ENCODE measurements at regions not wholly inside any gene's neighbourhood (a gene's known extent, or its start where the extent isn't known, plus 50 kb on each side); places are given as distances from the start of the nearest gene placed in this dataset.
A peak's percentile ranks its signal among the peaks of the same experiment; 100 is the strongest.

DNA sequence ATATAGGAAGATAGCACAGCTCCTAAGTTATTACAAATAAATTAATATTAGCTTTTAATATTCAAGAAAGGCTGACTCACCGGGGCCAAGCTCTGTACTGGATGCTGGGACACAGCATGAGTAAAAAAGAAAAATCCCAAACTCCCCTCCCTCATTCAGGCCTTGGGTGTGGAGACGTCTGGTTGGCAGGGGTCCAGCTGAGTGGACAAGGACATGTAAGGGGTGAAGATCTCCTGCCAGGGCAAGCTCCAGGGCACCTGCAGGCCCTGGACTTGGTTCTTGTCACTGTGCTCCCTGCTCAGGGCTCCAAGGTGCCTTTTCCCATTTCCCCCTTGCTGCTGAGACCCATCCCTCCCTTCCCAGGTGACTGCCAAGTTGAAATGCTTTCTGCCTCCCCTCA is 388.5 kb downstream of the ENC1 start:
- Histone ChIP-seq H3K27ac (no peak overlapping the region), H3K27me3 (no peaks in the 10 kb centered on the region), H3K9ac (no peak overlapping the region), H3K4me1 (peaks cover 7% of the 10 kb centered on the region), H4K20me1 (ENCODE audit: low read depth) (no peaks in the 10 kb centered on the region), H3K79me2 (ENCODE audit: low read depth) (no peaks in the 10 kb centered on the region), H3K36me3 (no peaks in the 10 kb centered on the region), H2AFZ (replicated peaks) (no peak overlapping the region), H3K4me3 (no peak overlapping the region), H3F3A (ENCODE audit: low read depth) (no peaks in the 10 kb centered on the region), H3K4me2 (no peak overlapping the region), H3K9me3 (ENCODE audit: low read depth) (no peaks in the 10 kb centered on the region)
- Mint-ChIP-seq H3K4me3 (no peak overlapping the region), H3K9me3 (no peaks in the 10 kb centered on the region), H3K36me3 (no peaks in the 10 kb centered on the region), H3K27me3 (ENCODE audit: insufficient read depth, low read depth) (peaks cover 13% of the 10 kb centered on the region), H3K27ac (peak overlapping the region; percentile 50), H3K4me1 (peaks cover 36% of the 10 kb centered on the region)
- no peak for DNase-seq (ENCODE audit: low spot score)
- TF ChIP-seq EZH2phosphoT487 (IDR thresholded peaks at IDR 0.05) (no peak), EZH2 (IDR thresholded peaks at IDR 0.05) (no peak)
- TF ChIP-seq, protein P1, sequence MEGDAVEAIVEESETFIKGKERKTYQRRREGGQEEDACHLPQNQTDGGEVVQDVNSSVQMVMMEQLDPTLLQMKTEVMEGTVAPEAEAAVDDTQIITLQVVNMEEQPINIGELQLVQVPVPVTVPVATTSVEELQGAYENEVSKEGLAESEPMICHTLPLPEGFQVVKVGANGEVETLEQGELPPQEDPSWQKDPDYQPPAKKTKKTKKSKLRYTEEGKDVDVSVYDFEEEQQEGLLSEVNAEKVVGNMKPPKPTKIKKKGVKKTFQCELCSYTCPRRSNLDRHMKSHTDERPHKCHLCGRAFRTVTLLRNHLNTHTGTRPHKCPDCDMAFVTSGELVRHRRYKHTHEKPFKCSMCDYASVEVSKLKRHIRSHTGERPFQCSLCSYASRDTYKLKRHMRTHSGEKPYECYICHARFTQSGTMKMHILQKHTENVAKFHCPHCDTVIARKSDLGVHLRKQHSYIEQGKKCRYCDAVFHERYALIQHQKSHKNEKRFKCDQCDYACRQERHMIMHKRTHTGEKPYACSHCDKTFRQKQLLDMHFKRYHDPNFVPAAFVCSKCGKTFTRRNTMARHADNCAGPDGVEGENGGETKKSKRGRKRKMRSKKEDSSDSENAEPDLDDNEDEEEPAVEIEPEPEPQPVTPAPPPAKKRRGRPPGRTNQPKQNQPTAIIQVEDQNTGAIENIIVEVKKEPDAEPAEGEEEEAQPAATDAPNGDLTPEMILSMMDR (IDR thresholded peaks at IDR 0.05) = no peak

DNA sequence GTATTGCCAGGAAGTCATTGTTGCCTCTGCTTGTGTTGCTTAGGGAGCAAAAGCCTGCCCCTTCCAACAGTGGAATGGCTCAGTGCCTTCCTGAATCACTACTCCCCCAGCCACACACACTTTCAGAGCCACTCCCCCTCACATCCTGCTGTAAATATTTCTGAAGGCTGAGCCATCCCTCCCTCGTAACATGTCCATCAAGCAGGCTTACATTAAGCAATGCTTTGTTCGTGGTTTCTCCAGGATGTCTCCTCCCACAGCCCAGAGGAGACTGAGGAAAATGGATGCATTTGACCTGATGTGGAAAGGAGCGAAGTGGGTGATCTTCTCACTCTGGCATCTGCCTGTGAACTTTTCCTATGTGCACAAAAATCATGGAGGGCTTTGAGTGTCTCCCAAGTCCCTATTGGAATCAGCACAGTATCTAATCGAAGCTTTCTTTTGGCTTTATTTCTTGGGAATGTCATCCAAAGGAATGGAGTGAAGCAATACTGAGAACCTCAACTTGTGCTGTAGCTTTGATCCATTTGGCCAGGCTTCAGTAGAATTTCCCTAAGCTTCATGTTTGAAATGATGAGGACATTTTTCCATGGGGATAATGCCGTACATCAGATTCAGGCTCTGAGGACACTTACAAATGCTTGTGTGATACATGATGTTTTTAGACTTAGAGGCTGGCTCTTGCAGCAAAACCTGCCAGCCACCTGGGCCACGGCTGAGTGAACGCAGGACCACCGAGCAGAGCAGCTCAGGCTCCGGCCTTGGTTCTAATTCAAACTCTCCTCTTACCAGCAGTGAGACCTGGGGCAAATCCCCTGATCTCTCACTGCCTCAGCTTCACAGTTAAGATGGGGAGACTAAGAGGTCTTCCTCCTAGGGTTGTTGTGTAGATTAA is 389.1 kb downstream of the ENC1 start:
- no peak overlapping the region for H3K9ac ChIP-seq
- H3K27ac Mint-ChIP-seq = no peak overlapping the region
- H3K4me1 ChIP-seq = peaks cover under 1% of the 10 kb centered on the region
- peak overlapping the region; percentile 36 for H2AFZ ChIP-seq (replicated peaks)
- no peak overlapping the region for H3K4me3 Mint-ChIP-seq
- peaks cover 29% of the 10 kb centered on the region for H3K4me1 Mint-ChIP-seq
- no peaks in the 10 kb centered on the region for H3K9me3 ChIP-seq (ENCODE audit: low read depth)
- no peaks in the 10 kb centered on the region for H3K36me3 ChIP-seq
- TF ChIP-seq, protein P1 (IDR thresholded peaks at IDR 0.05) = no peak
- TF ChIP-seq EZH2 (IDR thresholded peaks at IDR 0.05) = no peak
- no peak for TF ChIP-seq EZH2phosphoT487 (IDR thresholded peaks at IDR 0.05)
- H4K20me1 ChIP-seq (ENCODE audit: low read depth) = no peaks in the 10 kb centered on the region
- no peaks in the 10 kb centered on the region for H3K79me2 ChIP-seq (ENCODE audit: low read depth)
- H3F3A ChIP-seq (ENCODE audit: low read depth) = no peaks in the 10 kb centered on the region
- H3K9me3 Mint-ChIP-seq = no peaks in the 10 kb centered on the region
- no peak overlapping the region for H3K27ac ChIP-seq
- peaks cover 13% of the 10 kb centered on the region for H3K27me3 Mint-ChIP-seq (ENCODE audit: insufficient read depth, low read depth)
- no peaks in the 10 kb centered on the region for H3K36me3 Mint-ChIP-seq
- no peak overlapping the region for H3K4me2 ChIP-seq
- H3K4me3 ChIP-seq = no peak overlapping the region
- no peaks in the 10 kb centered on the region for H3K27me3 ChIP-seq
- DNase-seq (ENCODE audit: low spot score) = no peak

DNA sequence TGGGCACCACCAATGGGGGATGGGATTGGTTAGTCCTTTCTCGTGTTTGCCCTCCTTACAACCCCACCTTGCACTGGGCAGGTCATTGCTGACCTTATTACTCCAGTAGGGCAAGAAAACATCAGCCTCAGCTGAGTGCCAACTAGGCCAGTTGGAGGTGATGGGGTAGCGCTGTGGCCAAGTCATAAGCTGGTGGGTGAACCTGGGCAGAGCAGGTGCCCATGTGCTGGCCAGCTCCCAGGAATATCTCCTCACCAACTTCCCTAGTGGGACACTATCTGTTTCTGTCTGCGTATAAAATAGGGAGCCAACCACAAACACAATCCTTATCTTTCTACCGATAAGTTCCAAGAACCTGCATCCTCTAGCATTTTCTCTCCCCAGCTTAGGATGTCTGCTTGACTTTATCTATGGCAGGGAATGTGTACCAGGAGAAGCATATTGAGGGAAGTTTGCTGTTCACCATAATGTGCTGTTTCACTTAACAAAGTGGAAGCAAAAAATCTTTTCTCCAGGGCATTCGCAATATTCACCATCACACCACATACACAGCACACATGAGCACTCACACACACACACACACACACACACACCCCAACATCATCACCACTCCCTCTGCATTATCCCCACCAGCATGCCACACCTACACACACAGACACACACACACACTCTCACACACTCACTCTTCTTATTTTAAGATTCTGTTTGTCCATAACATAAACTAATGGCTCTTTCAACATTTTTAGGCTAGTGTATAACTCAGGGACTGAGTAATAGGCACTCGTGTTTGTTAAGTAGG is 390.0 kb downstream of the ENC1 start:
- no peaks in the 10 kb centered on the region for H3K36me3 Mint-ChIP-seq
- Histone ChIP-seq H3K27me3 (no peaks in the 10 kb centered on the region), H3K9ac (no peak overlapping the region), H3K4me3 (no peak overlapping the region), H3K36me3 (no peaks in the 10 kb centered on the region), H2AFZ (replicated peaks) (peak overlapping the region; percentile 36), H3K27ac (no peak overlapping the region), H3K79me2 (ENCODE audit: low read depth) (no peaks in the 10 kb centered on the region), H3F3A (ENCODE audit: low read depth) (no peaks in the 10 kb centered on the region), H3K4me2 (no peak overlapping the region), H3K9me3 (ENCODE audit: low read depth) (no peaks in the 10 kb centered on the region), H4K20me1 (ENCODE audit: low read depth) (no peaks in the 10 kb centered on the region), H3K4me1 (no peaks in the 10 kb centered on the region)
- no peak for TF ChIP-seq EZH2 (IDR thresholded peaks at IDR 0.05)
- no peak for TF ChIP-seq EZH2phosphoT487 (IDR thresholded peaks at IDR 0.05)
- TF ChIP-seq, protein P1 (IDR thresholded peaks at IDR 0.05) = no peak
- no peaks in the 10 kb centered on the region for H3K9me3 Mint-ChIP-seq
- H3K4me1 Mint-ChIP-seq = peaks cover 24% of the 10 kb centered on the region
- no peak overlapping the region for H3K4me3 Mint-ChIP-seq
- DNase-seq (ENCODE audit: low spot score) = no peak
- H3K27me3 Mint-ChIP-seq (ENCODE audit: insufficient read depth, low read depth) = peaks cover 10% of the 10 kb centered on the region
- no peak overlapping the region for H3K27ac Mint-ChIP-seq
